Neural cell (in vitro differentiated cells): ENCODE measurements at regions not wholly inside any gene's neighbourhood (a gene's known extent, or its start where the extent isn't known, plus 50 kb on each side); places are given as distances from the start of the nearest gene placed in this dataset.

Experiments
- CTCF ChIP-seq: fragments of 450-650 bp; IDR thresholded peaks from 2 replicates; pipeline ENCODE4 v1.5.1; 2014; ENCODE audit warnings: antibody characterized with exemption, mild to moderate bottlenecking, moderate library complexity; ENCODE audit not compliant: poor library complexity, severe bottlenecking
- EZH2 ChIP-seq: fragments of 200-600, 300-800 bp; shearing (Covaris generic), sonication (generic); IDR thresholded peaks from 2 replicates; pipeline ENCODE4 v1.6.1; 2014; ENCODE audit warnings: antibody characterized with exemption, low read length, borderline replicate concordance, mild to moderate bottlenecking; ENCODE audit not compliant: insufficient read depth, poor library complexity, severe bottlenecking
- POLR2AphosphoS5 ChIP-seq: IDR thresholded peaks from 2 replicates; pipeline ENCODE4 v1.6.1; 2012
- RAD21 ChIP-seq: fragments of 450-650 bp; conservative IDR thresholded peaks from 2 replicates; pipeline ENCODE4 v1.6.1; 2014; ENCODE audit warnings: antibody characterized with exemption, mild to moderate bottlenecking, moderate library complexity
- SMC3 ChIP-seq: fragments of 450-650 bp; conservative IDR thresholded peaks from 2 replicates; pipeline ENCODE4 v1.6.1; 2014; ENCODE audit warnings: antibody characterized with exemption, mild to moderate bottlenecking, moderate library complexity; ENCODE audit not compliant: poor library complexity
- TAF1 ChIP-seq: IDR thresholded peaks from 2 replicates; pipeline ENCODE4 v1.6.1; 2012; ENCODE audit warnings: low read depth

DNA sequence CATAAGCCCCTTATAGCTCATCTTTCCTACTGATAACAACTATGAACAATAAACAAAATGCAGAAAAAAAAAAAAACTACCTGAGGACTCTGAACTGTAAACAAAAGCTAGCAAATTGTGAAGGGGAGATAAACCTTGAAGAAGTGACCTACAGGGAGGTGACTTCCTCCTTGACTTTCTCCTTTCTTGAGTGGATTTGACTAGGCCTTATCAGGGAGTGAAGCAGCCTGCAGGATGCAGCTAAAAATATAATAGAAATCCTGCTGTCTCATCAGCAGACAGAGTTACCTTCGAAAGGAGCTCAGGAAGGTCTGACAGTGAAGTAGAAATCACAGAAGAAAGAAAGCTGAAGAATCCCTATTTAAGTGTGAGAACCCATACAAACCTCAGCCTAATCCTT is 322.0 kb upstream of the HTR1E start:
- no peak for TF ChIP-seq CTCF
- TF ChIP-seq RAD21, result no peak
- no peak for TF ChIP-seq EZH2
- TF ChIP-seq TAF1, result no peak
- TF ChIP-seq SMC3, result no peak
- no peak for TF ChIP-seq POLR2AphosphoS5
